ENCODE measurements at regions not wholly inside any gene's neighbourhood (a gene's known extent, or its start where the extent isn't known, plus 50 kb on each side); places are given as distances from the start of the nearest gene placed in this dataset.

GRCh38 chr13:40341096-40341471 lies 325.4 kb downstream of the FOXO1 start:
- Mint-ChIP-seq H3K4me3 (no peak overlapping the region), H3K9me3 (peaks cover 6% of the 10 kb centered on the region), H3K36me3 (peaks cover 3% of the 10 kb centered on the region; the same call in 1 of the 2 replicates), H3K27me3 (ENCODE audit: low read depth) (peaks cover 16% of the 10 kb centered on the region), H3K27ac (no peak overlapping the region), H3K4me1 (peaks cover 67% of the 10 kb centered on the region)
- DNase-seq (ENCODE audit: low spot score), result no peak
- peak; percentile 60 for ATAC-seq
- POLR2A ChIA-PET, result no interaction called here
- TF ChIP-seq NFYB (CRISPR knock-in tag; conservative IDR thresholded peaks at IDR 0.05; ENCODE audit: low read depth), result no peak
- TF ChIP-seq FOXP1 (CRISPR knock-in tag; IDR thresholded peaks at IDR 0.05; ENCODE audit: borderline replicate concordance), result no peak
- CTCF ChIA-PET, result no interaction called here

- Mint-ChIP-seq H3K4me1 (peaks cover 71% of the 10 kb centered on the region), H3K4me3 (no peak overlapping the region), H3K36me3 (peaks cover 3% of the 10 kb centered on the region; the same call in 1 of the 2 replicates), H3K27me3 (ENCODE audit: low read depth) (peaks cover 20% of the 10 kb centered on the region), H3K27ac (0 out of 2 replicates have a peak overlapping the region, but pooled peaks have one; percentile 15), H3K9me3 (peaks cover 6% of the 10 kb centered on the region)
- TF ChIP-seq, protein P1, sequence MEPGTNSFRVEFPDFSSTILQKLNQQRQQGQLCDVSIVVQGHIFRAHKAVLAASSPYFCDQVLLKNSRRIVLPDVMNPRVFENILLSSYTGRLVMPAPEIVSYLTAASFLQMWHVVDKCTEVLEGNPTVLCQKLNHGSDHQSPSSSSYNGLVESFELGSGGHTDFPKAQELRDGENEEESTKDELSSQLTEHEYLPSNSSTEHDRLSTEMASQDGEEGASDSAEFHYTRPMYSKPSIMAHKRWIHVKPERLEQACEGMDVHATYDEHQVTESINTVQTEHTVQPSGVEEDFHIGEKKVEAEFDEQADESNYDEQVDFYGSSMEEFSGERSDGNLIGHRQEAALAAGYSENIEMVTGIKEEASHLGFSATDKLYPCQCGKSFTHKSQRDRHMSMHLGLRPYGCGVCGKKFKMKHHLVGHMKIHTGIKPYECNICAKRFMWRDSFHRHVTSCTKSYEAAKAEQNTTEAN (CRISPR knock-in tag; IDR thresholded peaks at IDR 0.05), result no peak
- TF ChIP-seq NFATC4 (CRISPR knock-in tag; IDR thresholded peaks at IDR 0.05) (no peak), SP1 (CRISPR knock-in tag; conservative IDR thresholded peaks at IDR 0.05) (no peak), JAZF1 (CRISPR knock-in tag; IDR thresholded peaks at IDR 0.05) (no peak), ZNF423 (CRISPR knock-in tag; IDR thresholded peaks at IDR 0.05) (no peak)
- TF ChIP-seq, protein P2, sequence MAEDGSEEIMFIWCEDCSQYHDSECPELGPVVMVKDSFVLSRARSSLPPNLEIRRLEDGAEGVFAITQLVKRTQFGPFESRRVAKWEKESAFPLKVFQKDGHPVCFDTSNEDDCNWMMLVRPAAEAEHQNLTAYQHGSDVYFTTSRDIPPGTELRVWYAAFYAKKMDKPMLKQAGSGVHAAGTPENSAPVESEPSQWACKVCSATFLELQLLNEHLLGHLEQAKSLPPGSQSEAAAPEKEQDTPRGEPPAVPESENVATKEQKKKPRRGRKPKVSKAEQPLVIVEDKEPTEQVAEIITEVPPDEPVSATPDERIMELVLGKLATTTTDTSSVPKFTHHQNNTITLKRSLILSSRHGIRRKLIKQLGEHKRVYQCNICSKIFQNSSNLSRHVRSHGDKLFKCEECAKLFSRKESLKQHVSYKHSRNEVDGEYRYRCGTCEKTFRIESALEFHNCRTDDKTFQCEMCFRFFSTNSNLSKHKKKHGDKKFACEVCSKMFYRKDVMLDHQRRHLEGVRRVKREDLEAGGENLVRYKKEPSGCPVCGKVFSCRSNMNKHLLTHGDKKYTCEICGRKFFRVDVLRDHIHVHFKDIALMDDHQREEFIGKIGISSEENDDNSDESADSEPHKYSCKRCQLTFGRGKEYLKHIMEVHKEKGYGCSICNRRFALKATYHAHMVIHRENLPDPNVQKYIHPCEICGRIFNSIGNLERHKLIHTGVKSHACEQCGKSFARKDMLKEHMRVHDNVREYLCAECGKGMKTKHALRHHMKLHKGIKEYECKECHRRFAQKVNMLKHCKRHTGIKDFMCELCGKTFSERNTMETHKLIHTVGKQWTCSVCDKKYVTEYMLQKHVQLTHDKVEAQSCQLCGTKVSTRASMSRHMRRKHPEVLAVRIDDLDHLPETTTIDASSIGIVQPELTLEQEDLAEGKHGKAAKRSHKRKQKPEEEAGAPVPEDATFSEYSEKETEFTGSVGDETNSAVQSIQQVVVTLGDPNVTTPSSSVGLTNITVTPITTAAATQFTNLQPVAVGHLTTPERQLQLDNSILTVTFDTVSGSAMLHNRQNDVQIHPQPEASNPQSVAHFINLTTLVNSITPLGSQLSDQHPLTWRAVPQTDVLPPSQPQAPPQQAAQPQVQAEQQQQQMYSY (CRISPR knock-in tag; IDR thresholded peaks at IDR 0.05), result no peak
- ATAC-seq (no peak), DNase-seq (ENCODE audit: low spot score) (no peak)
- POLR2A ChIA-PET, result no interaction called here
- CTCF ChIA-PET, result interaction anchor here (1.5 kb wide), 1 partner anchor 341 kb away, joined by 3 read pairs; no protein-coding TSS in a partner anchor
Measured at GRCh38 chr13:40341501-40341900, 324.9 kb downstream of the FOXO1 start.

GRCh38 chr13:40342461-40342860 lies 324.0 kb downstream of the FOXO1 start:
- no peak for TF ChIP-seq ZBTB21 (CRISPR knock-in tag; IDR thresholded peaks at IDR 0.05; ENCODE audit: borderline replicate concordance)
- TF ChIP-seq, protein P3, sequence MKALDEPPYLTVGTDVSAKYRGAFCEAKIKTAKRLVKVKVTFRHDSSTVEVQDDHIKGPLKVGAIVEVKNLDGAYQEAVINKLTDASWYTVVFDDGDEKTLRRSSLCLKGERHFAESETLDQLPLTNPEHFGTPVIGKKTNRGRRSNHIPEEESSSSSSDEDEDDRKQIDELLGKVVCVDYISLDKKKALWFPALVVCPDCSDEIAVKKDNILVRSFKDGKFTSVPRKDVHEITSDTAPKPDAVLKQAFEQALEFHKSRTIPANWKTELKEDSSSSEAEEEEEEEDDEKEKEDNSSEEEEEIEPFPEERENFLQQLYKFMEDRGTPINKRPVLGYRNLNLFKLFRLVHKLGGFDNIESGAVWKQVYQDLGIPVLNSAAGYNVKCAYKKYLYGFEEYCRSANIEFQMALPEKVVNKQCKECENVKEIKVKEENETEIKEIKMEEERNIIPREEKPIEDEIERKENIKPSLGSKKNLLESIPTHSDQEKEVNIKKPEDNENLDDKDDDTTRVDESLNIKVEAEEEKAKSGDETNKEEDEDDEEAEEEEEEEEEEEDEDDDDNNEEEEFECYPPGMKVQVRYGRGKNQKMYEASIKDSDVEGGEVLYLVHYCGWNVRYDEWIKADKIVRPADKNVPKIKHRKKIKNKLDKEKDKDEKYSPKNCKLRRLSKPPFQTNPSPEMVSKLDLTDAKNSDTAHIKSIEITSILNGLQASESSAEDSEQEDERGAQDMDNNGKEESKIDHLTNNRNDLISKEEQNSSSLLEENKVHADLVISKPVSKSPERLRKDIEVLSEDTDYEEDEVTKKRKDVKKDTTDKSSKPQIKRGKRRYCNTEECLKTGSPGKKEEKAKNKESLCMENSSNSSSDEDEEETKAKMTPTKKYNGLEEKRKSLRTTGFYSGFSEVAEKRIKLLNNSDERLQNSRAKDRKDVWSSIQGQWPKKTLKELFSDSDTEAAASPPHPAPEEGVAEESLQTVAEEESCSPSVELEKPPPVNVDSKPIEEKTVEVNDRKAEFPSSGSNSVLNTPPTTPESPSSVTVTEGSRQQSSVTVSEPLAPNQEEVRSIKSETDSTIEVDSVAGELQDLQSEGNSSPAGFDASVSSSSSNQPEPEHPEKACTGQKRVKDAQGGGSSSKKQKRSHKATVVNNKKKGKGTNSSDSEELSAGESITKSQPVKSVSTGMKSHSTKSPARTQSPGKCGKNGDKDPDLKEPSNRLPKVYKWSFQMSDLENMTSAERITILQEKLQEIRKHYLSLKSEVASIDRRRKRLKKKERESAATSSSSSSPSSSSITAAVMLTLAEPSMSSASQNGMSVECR (CRISPR knock-in tag; IDR thresholded peaks at IDR 0.05; ENCODE audit: borderline replicate concordance), result no peak
- no peak for TF ChIP-seq ETV6 (CRISPR knock-in tag; IDR thresholded peaks at IDR 0.05)
- no peak for TF ChIP-seq E2F1 (CRISPR knock-in tag; IDR thresholded peaks at IDR 0.05)
- no peak for TF ChIP-seq ZNF317 (CRISPR knock-in tag; IDR thresholded peaks at IDR 0.05; ENCODE audit: borderline replicate concordance, low read depth)
- no peak for TF ChIP-seq OVOL2 (CRISPR knock-in tag; IDR thresholded peaks at IDR 0.05; ENCODE audit: borderline replicate concordance)
- no peak for TF ChIP-seq EMX1 (CRISPR knock-in tag; IDR thresholded peaks at IDR 0.05)
- TF ChIP-seq SP1 (CRISPR knock-in tag; conservative IDR thresholded peaks at IDR 0.05), result no peak
- TF ChIP-seq JAZF1 (CRISPR knock-in tag; IDR thresholded peaks at IDR 0.05), result no peak
- TF ChIP-seq HMGA2 (CRISPR knock-in tag; IDR thresholded peaks at IDR 0.05), result no peak
- TF ChIP-seq MLX (CRISPR knock-in tag; IDR thresholded peaks at IDR 0.05), result no peak
- Mint-ChIP-seq H3K9me3 (peaks cover 6% of the 10 kb centered on the region), H3K27ac (no peak overlapping the region), H3K27me3 (ENCODE audit: low read depth) (peaks cover 25% of the 10 kb centered on the region), H3K36me3 (peaks cover 3% of the 10 kb centered on the region; the same call in 1 of the 2 replicates), H3K4me3 (no peak overlapping the region), H3K4me1 (peaks cover 69% of the 10 kb centered on the region)
- ChIA-PET CTCF (interaction anchor here (1.5 kb wide), 1 partner anchor 340 kb away, joined by 3 read pairs; no protein-coding TSS in a partner anchor), POLR2A (interaction anchor here (0.5 kb wide), 1 partner anchor 584 kb away, joined by 3 read pairs; no protein-coding TSS in a partner anchor)
- ATAC-seq (no peak), DNase-seq (ENCODE audit: low spot score) (no peak)
